ENCODE measurements at regions not wholly inside any gene's neighbourhood (a gene's known extent, or its start where the extent isn't known, plus 50 kb on each side); places are given as distances from the start of the nearest gene placed in this dataset.
"Not testable (repeated sequence)": the region's sequence is repeated elsewhere in the genome, so short reads cannot be mapped to it uniquely, and the experiment has no call there.

GRCh38 chr21:26238646-26239045, 68.1 kb upstream of the APP start:
- H3K4me1 ChIP-seq: no peaks in the 10 kb centered on the region
- no peaks in the 10 kb centered on the region for H3K9me3 ChIP-seq
- no peak overlapping the region for H3K27ac ChIP-seq
- TF ChIP-seq CTCF (IDR thresholded peaks at IDR 0.05 in 8 of 11, conservative IDR thresholded peaks at IDR 0.05 in 3 of 11) (no peak), POLR2A (IDR thresholded peaks at IDR 0.05) (no peak), POLR2AphosphoS5 (IDR thresholded peaks at IDR 0.05) (no peak)
- WGBS, 5 donors: 70 to 88% (median 80%) methylated on average over 3 of the region's 3 CpGs
- no peak overlapping the region for H3K4me3 ChIP-seq
- no peaks in the 10 kb centered on the region for H3K27me3 ChIP-seq (replicated peaks in 1 of 7)
- intact Hi-C loops (cut with DNase I; ENCODE audit: low total_unique reads): no loop called here
- H3K36me3 ChIP-seq: no peaks in the 10 kb centered on the region
- no peak for DNase-seq

DNA sequence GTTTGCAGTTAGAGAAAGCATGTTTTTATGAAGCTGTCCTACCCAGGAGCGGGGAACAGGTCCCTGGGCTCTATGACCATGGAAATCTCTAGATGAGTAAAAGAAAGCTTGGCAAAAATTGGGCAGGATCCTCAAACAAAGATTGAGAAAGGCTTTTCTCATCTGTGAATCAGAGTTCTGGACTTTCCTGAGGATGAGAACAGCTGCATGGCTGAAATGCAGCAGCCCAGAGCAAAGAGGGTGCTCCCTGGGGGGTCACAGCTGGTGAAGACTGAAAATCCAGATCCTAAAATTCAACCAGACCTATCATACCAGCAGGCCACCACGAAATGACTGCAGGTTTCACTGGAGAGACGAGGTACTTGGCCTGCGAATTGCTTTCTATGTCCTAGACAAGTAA, 65.7 kb upstream of the APP start:
- DNase-seq: no peak
- Histone ChIP-seq H3K36me3 (no peaks in the 10 kb centered on the region), H3K27ac (no peak overlapping the region), H3K9me3 (no peaks in the 10 kb centered on the region), H3K4me3 (no peak overlapping the region), H3K27me3 (replicated peaks in 1 of 7) (no peaks in the 10 kb centered on the region), H3K4me1 (no peaks in the 10 kb centered on the region)
- no peak for TF ChIP-seq POLR2AphosphoS5 (IDR thresholded peaks at IDR 0.05)
- no peak for TF ChIP-seq CTCF (IDR thresholded peaks at IDR 0.05 in 8 of 11, conservative IDR thresholded peaks at IDR 0.05 in 3 of 11)
- TF ChIP-seq POLR2A (IDR thresholded peaks at IDR 0.05): no peak
- intact Hi-C loops (cut with DNase I; ENCODE audit: low total_unique reads): no loop called here
- 69 to 81% (median 74%) methylated on average over 4 of the region's 4 CpGs for WGBS, 5 donors

DNA sequence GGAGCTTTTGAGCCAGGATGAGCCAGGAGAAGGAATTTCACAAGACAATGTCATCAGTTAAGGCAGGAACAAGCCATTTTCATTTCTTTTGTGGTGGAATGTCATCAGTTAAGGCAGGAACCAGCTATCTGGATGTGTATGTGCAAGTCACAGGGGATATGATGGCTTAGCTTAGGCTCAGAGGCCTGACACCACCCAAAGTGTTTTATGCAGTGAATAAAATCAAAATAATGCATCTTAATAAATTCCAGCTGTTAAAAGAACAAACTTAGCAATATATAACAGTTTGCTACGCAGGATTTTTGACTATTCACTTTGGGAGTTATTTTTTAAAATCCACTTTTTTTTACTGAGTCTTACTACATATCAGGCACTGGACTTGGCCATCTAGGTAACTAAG, 62.7 kb upstream of the APP start:
- H3K27ac ChIP-seq; H3K4me3 ChIP-seq; DNase-seq; H3K36me3 ChIP-seq; H3K27me3 ChIP-seq (replicated peaks in 1 of 7); H3K4me1 ChIP-seq; intact Hi-C loops (cut with DNase I; ENCODE audit: low total_unique reads); H3K9me3 ChIP-seq: not testable (repeated sequence)
- WGBS, 5 donors: 86 to 96% (median 92%) methylated on average over 1 of the region's 1 CpG

DNA sequence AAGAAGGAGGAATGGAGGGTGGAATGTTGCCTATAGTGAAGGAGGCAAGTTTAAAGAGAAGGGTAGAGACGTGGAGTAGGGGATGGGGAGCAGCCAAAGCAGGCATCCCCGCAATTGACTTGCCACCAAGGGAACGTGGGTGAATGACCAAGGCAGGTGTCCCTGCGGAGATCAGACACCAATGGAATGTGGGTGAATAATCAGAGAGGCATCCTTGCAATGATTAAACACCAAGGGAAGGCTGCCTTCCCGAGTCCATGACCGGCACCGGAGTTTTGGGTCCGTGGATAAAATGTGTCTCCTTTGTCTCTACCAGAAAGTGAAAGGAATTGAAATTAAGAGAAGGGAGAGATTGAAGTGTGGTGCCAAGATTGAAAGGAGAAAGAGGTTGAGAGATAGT, 61.9 kb upstream of the APP start:
- H3K9me3 ChIP-seq; H3K27ac ChIP-seq; H3K4me1 ChIP-seq; DNase-seq; H3K4me3 ChIP-seq; H3K27me3 ChIP-seq (replicated peaks in 1 of 7); intact Hi-C loops (cut with DNase I; ENCODE audit: low total_unique reads); H3K36me3 ChIP-seq: not testable (repeated sequence)
- whole genome bisulfite sequencing, 5 donors: 87 to 95% (median 89%) methylated on average over 8 of the region's 8 CpGs

- Histone ChIP-seq H3K36me3 (no peaks in the 10 kb centered on the region), H3K27ac (no peak overlapping the region), H3K9me3 (no peaks in the 10 kb centered on the region), H3K4me1 (no peaks in the 10 kb centered on the region), H3K4me3 (no peak overlapping the region), H3K27me3 (replicated peaks in 1 of 7) (no peaks in the 10 kb centered on the region)
- WGBS, 5 donors: 70 to 93% (median 84%) methylated on average over 2 of the region's 2 CpGs
- intact Hi-C loops (cut with DNase I; ENCODE audit: low total_unique reads): no loop called here
- no peak for TF ChIP-seq POLR2AphosphoS5 (IDR thresholded peaks at IDR 0.05)
- no peak for TF ChIP-seq POLR2A (IDR thresholded peaks at IDR 0.05)
- DNase-seq: no peak
These were observed 56.6 kb upstream of the APP start for GRCh38 chr21:26227130-26227529.

DNA sequence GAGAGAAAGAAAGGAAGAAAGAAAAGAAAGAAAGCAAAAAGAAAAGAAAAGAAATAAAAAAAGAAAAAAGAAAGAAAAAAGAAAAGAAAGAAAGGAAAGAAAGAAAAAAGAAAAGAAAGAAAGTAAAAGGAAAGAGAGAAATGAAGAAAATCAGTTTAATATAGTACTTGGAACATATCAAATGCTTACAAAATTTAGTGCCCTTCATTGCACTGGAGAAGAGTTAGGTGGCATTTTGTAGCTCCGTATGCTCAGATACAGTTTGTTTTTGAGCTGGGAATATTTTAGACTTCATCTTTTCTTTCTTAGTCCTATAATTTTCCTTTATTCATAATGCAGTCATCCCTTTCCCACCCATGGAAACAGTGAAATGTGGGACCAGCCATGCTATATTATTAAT, 56.2 kb upstream of the APP start:
- Histone ChIP-seq H3K36me3 (no peaks in the 10 kb centered on the region), H3K27me3 (replicated peaks in 1 of 7) (no peaks in the 10 kb centered on the region), H3K9me3 (no peaks in the 10 kb centered on the region), H3K27ac (no peak overlapping the region), H3K4me1 (no peaks in the 10 kb centered on the region), H3K4me3 (no peak overlapping the region)
- intact Hi-C loops (cut with DNase I; ENCODE audit: low total_unique reads): no loop called here
- TF ChIP-seq POLR2AphosphoS5 (IDR thresholded peaks at IDR 0.05) (no peak), CTCF (IDR thresholded peaks at IDR 0.05 in 8 of 11, conservative IDR thresholded peaks at IDR 0.05 in 3 of 11) (no peak)
- WGBS, 5 donors: 90 to 100% (median 92%) methylated on average over 1 of the region's 1 CpG
- no peak for DNase-seq
